Endodermal cell (in vitro differentiated cells): ENCODE measurements at regions not wholly inside any gene's neighbourhood (a gene's known extent, or its start where the extent isn't known, plus 50 kb on each side); places are given as distances from the start of the nearest gene placed in this dataset.

Experiments used
- DNase-seq: peaks from one replicate; pipeline ENCODE4 v3.0.0-alpha.2; 2017
- H3K27ac ChIP-seq: 2 replicates; pipeline ENCODE4 v1.5.1; 2013; ENCODE audit warnings: mild to moderate bottlenecking, low read depth, low read length, moderate library complexity
- H3K27me3 ChIP-seq: 2 replicates; pipeline ENCODE4 v1.6.1; 2013; ENCODE audit warnings: mild to moderate bottlenecking, low read length, moderate library complexity; ENCODE audit not compliant: insufficient read depth, control insufficient read depth, poor library complexity, severe bottlenecking
- H3K36me3 ChIP-seq: 2 replicates; pipeline ENCODE4 v1.7.0; 2013; ENCODE audit warnings: mild to moderate bottlenecking, low read length, moderate library complexity; ENCODE audit not compliant: control insufficient read depth, insufficient read depth
- H3K4me1 ChIP-seq: one replicate; pipeline ENCODE4 v1.7.0; 2013; ENCODE audit warnings: low read length; ENCODE audit not compliant: control insufficient read depth, insufficient read depth
- H3K4me3 ChIP-seq: 2 replicates; pipeline ENCODE4 v1.5.1; 2013; ENCODE audit warnings: mild to moderate bottlenecking, low read length, moderate library complexity
- H3K9ac ChIP-seq: 2 replicates; pipeline ENCODE4 v1.6.1; 2013; ENCODE audit warnings: mild to moderate bottlenecking, low read length, moderate library complexity; ENCODE audit not compliant: poor library complexity, severe bottlenecking; ENCODE audit errors: extremely low read depth
- H3K9me3 ChIP-seq: 2 replicates; pipeline ENCODE4 v1.6.1; 2013; ENCODE audit warnings: mild to moderate bottlenecking, low read length, moderate library complexity; ENCODE audit not compliant: control insufficient read depth
- H3K27ac Mint-ChIP-seq: 2 replicates; pipeline ENCODE4 v1.8.0; 2020; ENCODE audit warnings: mixed read lengths
- H3K27me3 Mint-ChIP-seq: 2 replicates; pipeline ENCODE4 v1.8.0; 2021; ENCODE audit warnings: mild to moderate bottlenecking, mixed read lengths; ENCODE audit not compliant: insufficient read depth
- H3K36me3 Mint-ChIP-seq: 2 replicates; pipeline ENCODE4 v1.8.0; 2020; ENCODE audit warnings: low read depth, mixed read lengths
- H3K4me1 Mint-ChIP-seq: 2 replicates; pipeline ENCODE4 v1.8.0; 2020; ENCODE audit warnings: mixed read lengths
- H3K4me3 Mint-ChIP-seq: 2 replicates; pipeline ENCODE4 v1.8.0; 2020; ENCODE audit warnings: mild to moderate bottlenecking, moderate library complexity, mixed read lengths
- H3K9me3 Mint-ChIP-seq: 2 replicates; pipeline ENCODE4 v1.8.0; 2020; ENCODE audit warnings: mild to moderate bottlenecking, mixed read lengths
- CTCF ChIP-seq: fragments of 200-600 bp; sonication (generic); conservative IDR thresholded peaks from 2 replicates; pipeline ENCODE4 v1.5.0; 2021; ENCODE audit warnings: antibody characterized with exemption, mild to moderate bottlenecking
- WGBS, 2 experiments: methylation state at CpG; one replicate each; pipeline versions ENCODE4 v1.1.5 to v1.1.7; 2013; ENCODE audit warnings: missing lambda C conversion rate in 2 of 2, mixed read lengths in 1 of 2; ENCODE audit not compliant: insufficient coverage in 1 of 2, insufficient read length in 1 of 2; 5-methylcytosine and 5-hydroxymethylcytosine counted together

DNA sequence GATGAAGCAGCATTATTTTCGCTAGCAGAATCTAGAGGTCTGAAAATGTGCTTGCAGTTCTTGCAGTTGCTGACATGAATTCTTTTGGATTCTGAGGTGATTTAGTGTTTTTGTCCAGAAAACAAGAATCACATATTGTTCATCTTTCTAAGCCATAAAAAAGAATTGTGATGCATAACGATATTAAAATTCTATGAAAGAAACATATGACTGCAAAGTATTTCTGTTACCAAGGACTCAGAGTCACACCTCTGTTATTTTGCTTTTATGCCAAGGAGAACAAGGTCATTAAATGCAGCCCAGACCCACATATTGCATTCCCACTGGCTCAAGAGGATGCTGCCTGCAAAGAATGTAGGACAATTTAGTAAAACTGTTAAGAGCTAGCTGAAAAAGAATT is 299.8 kb upstream of the GPR149 start:
- Histone ChIP-seq H3K4me3 (no peak overlapping the region), H3K27me3 (no peaks in the 10 kb centered on the region), H3K4me1 (peaks cover 4% of the 10 kb centered on the region), H3K9me3 (no peaks in the 10 kb centered on the region), H3K9ac (no peak overlapping the region), H3K36me3 (no peaks in the 10 kb centered on the region), H3K27ac (no peak overlapping the region)
- no peaks in the 10 kb centered on the region for H3K36me3 Mint-ChIP-seq
- H3K4me3 Mint-ChIP-seq: no peak overlapping the region
- H3K27ac Mint-ChIP-seq: no peak overlapping the region
- H3K4me1 Mint-ChIP-seq: peaks cover 8% of the 10 kb centered on the region
- TF ChIP-seq CTCF: no peak
- WGBS, 2 experiments: 83 to 89% methylated on average over 2 of the region's 2 CpGs
- no peak for DNase-seq
- H3K27me3 Mint-ChIP-seq: no peaks in the 10 kb centered on the region
- H3K9me3 Mint-ChIP-seq: no peaks in the 10 kb centered on the region

GRCh38 chr3:154728285-154728684 is 298.3 kb upstream of the GPR149 start:
- Mint-ChIP-seq H3K4me1 (peaks cover 13% of the 10 kb centered on the region), H3K27me3 (no peaks in the 10 kb centered on the region), H3K27ac (no peak overlapping the region), H3K9me3 (no peaks in the 10 kb centered on the region), H3K36me3 (no peaks in the 10 kb centered on the region), H3K4me3 (no peak overlapping the region)
- no CpG with 5 or more reads among the region's 1 CpG for WGBS, 2 experiments
- no peaks in the 10 kb centered on the region for H3K9me3 ChIP-seq
- H3K27me3 ChIP-seq: no peaks in the 10 kb centered on the region
- no peaks in the 10 kb centered on the region for H3K36me3 ChIP-seq
- H3K4me3 ChIP-seq: no peak overlapping the region
- H3K9ac ChIP-seq: no peak overlapping the region
- no peak for DNase-seq
- peaks cover 7% of the 10 kb centered on the region for H3K4me1 ChIP-seq
- no peak for TF ChIP-seq CTCF
- no peak overlapping the region for H3K27ac ChIP-seq

GRCh38 chr3:154720921-154721320 is 290.9 kb upstream of the GPR149 start:
- Mint-ChIP-seq H3K4me1 (peaks cover 11% of the 10 kb centered on the region), H3K27ac (no peak overlapping the region)
- 100% methylated on average over 1 of the region's 1 CpG; no CpG with 5 or more reads in 1 of the 2 experiments for WGBS, 2 experiments

More at GRCh38 chr3:154720921-154721320, 290.9 kb upstream of the GPR149 start:
- TF ChIP-seq CTCF: no peak
- peaks cover 3% of the 10 kb centered on the region for H3K4me1 ChIP-seq
- H3K27me3 ChIP-seq: no peaks in the 10 kb centered on the region
- H3K27ac ChIP-seq: no peak overlapping the region
- H3K9ac ChIP-seq: no peak overlapping the region
- H3K9me3 ChIP-seq: no peaks in the 10 kb centered on the region
- Mint-ChIP-seq H3K36me3 (no peaks in the 10 kb centered on the region), H3K4me3 (no peak overlapping the region), H3K27me3 (no peaks in the 10 kb centered on the region), H3K9me3 (no peaks in the 10 kb centered on the region)
- no peaks in the 10 kb centered on the region for H3K36me3 ChIP-seq
- no peak overlapping the region for H3K4me3 ChIP-seq
- DNase-seq: no peak
